GM10248 (cell line): ENCODE measurements at regions not wholly inside any gene's neighbourhood (a gene's known extent, or its start where the extent isn't known, plus 50 kb on each side); places are given as distances from the start of the nearest gene placed in this dataset.

Experiments
- CTCF ChIA-PET: fragments of 300-600 bp; sonication (Branson Sonifier 250); formaldehyde crosslinking; extraction: SDS; loops from one replicate; lab custom pipeline; 2021; ENCODE audit warnings: antibody characterized with exemption; lab: Yijun Ruan, JAX
- POLR2A ChIA-PET: fragments of 350-650 bp; sonication (Branson Sonifier 250); formaldehyde crosslinking; extraction: SDS; loops from one replicate; lab custom pipeline; 2020; ENCODE audit warnings: antibody characterized with exemption; lab: Yijun Ruan, JAX
- DNase-seq: peaks from one replicate; pipeline ENCODE4 v3.0.0; 2012; ENCODE audit errors: extremely low spot score
- CTCF ChIP-seq: IDR thresholded peaks from 2 replicates; pipeline ENCODE4 v1.5.1; 2012; ENCODE audit warnings: mild to moderate bottlenecking, low read depth; ENCODE audit errors: extremely low read depth, missing control alignments, control extremely low read depth

GRCh38 chr2:187644486-187644885 is 90.3 kb upstream of the TFPI start:
- ChIA-PET POLR2A (no interaction called here), CTCF (no interaction called here)
- no peak for TF ChIP-seq CTCF
- DNase-seq, result no peak

GRCh38 chr2:187644981-187645380 is 90.7 kb upstream of the TFPI start:
- CTCF ChIA-PET, result no interaction called here
- TF ChIP-seq CTCF, result no peak
- POLR2A ChIA-PET, result no interaction called here
- DNase-seq, result no peak

- POLR2A ChIA-PET, result no interaction called here
- DNase-seq, result no peak
- no peak for TF ChIP-seq CTCF
- CTCF ChIA-PET, result no interaction called here
These were observed 92.3 kb upstream of the TFPI start for GRCh38 chr2:187646556-187646955.

GRCh38 chr2:187654535-187654934 is 100.3 kb upstream of the TFPI start:
- ChIA-PET POLR2A (no interaction called here), CTCF (interaction anchor here (0.8 to 1.7 kb wide), 4 partner anchors 10 to 62 kb away, joined by 3 to 4 read pairs (median 3); no protein-coding TSS in a partner anchor)
- TF ChIP-seq CTCF, result no peak
- DNase-seq, result no peak

- CTCF ChIA-PET, result interaction anchor here (0.8 to 1.7 kb wide), 4 partner anchors 9 to 63 kb away, joined by 3 to 4 read pairs (median 3); no protein-coding TSS in a partner anchor
- POLR2A ChIA-PET, result no interaction called here
- no peak for DNase-seq
- TF ChIP-seq CTCF, result no peak
These were observed 100.8 kb upstream of the TFPI start for GRCh38 chr2:187655001-187655400.

GRCh38 chr2:187656123-187656522 is 101.9 kb upstream of the TFPI start:
- POLR2A ChIA-PET, result no interaction called here
- TF ChIP-seq CTCF, result no peak
- CTCF ChIA-PET, result interaction anchor here (1.6 to 1.7 kb wide), 2 partner anchors 8 to 30 kb away, joined by 4 read pairs; no protein-coding TSS in a partner anchor
- no peak for DNase-seq
